ENCODE measurements at regions not wholly inside any gene's neighbourhood (a gene's known extent, or its start where the extent isn't known, plus 50 kb on each side); places are given as distances from the start of the nearest gene placed in this dataset.

DNA sequence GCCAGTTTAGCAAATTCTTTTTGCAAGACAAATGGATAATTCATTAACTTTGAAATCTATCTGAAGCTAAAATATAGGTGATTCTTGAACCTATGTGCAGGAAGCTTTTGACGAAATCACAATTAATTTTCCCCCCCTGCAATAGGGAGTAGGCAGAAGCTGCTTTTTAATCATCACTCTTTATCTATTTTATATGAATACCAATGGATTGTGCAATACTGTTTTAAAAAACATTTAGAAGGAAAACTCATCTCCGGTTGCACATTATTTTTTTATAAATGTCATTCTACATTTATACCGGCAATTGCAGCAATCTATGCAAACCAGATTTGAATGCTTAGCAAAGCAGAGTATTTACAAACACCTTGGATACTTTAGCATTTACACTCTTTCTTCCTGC, 121.1 kb upstream of the TMCO5A start:
- no peak for TF ChIP-seq RXRA (IDR thresholded peaks at IDR 0.05)
- TF ChIP-seq CTCF (IDR thresholded peaks at IDR 0.05; ENCODE audit: low read depth, low read length, missing input control): no peak
- TF ChIP-seq REST (IDR thresholded peaks at IDR 0.05): no peak
- TF ChIP-seq FOXA1 (IDR thresholded peaks at IDR 0.05): no peak
- TF ChIP-seq TAF1 (conservative IDR thresholded peaks at IDR 0.05): no peak
- TF ChIP-seq RAD21 (IDR thresholded peaks at IDR 0.05): no peak
- TF ChIP-seq MAX (IDR thresholded peaks at IDR 0.05): no peak
- no peak for TF ChIP-seq GABPA (IDR thresholded peaks at IDR 0.05 in 1 of 2, conservative IDR thresholded peaks at IDR 0.05 in 1 of 2)
- no peak for TF ChIP-seq NR2F2 (IDR thresholded peaks at IDR 0.05)
- TF ChIP-seq EGR1 (IDR thresholded peaks at IDR 0.05; ENCODE audit: low read depth in 2 of 2): no peak

Data from liver (tissue), 3 donors.